Peyer's patch (tissue), 4 donors: ENCODE measurements at regions not wholly inside any gene's neighbourhood (a gene's known extent, or its start where the extent isn't known, plus 50 kb on each side); places are given as distances from the start of the nearest gene placed in this dataset.

Experiments
- DNase-seq, 3 donors: peaks; one replicate each; pipeline ENCODE4 v3.0.0-alpha.2; 2017 to 2019
- H3K27ac ChIP-seq, 4 donors: fragments of 200-600 bp; sonication (generic); one replicate each; pipeline ENCODE4 v1.5.1; 2016 to 2019
- H3K27me3 ChIP-seq, 2 donors: fragments of 200-600 bp; sonication (generic); one replicate each; pipeline ENCODE4 v1.5.1; 2019
- H3K36me3 ChIP-seq, 3 donors: fragments of 200-600 bp; sonication (generic); one replicate each; pipeline ENCODE4 v1.5.1; 2016 to 2019
- H3K4me1 ChIP-seq, 4 donors: fragments of 200-600 bp; sonication (generic); one replicate each; pipeline ENCODE4 v1.5.1; 2016 to 2019
- H3K4me3 ChIP-seq, 4 donors: fragments of 200-600 bp; sonication (generic); 1 replicate in 3 of 4; 2 replicates in 1 of 4; pipeline ENCODE4 v1.5.1; 2016 to 2019; ENCODE audit warnings: mild to moderate bottlenecking in 1 of 4
- H3K9me3 ChIP-seq, 4 donors: fragments of 200-600 bp; sonication (generic); one replicate each; pipeline ENCODE4 v1.5.1; 2016 to 2019; ENCODE audit warnings: mild to moderate bottlenecking in 1 of 4
- POLR2A ChIP-seq, 2 donors: fragments of 450-650 bp; IDR thresholded peaks; one replicate each; pipeline ENCODE4 v1.5.1; 2017; ENCODE audit warnings: antibody characterized with exemption in 2 of 2, mild to moderate bottlenecking in 2 of 2, moderate library complexity in 2 of 2
- TF ChIP-seq, protein P1 (sequence below), 6 experiments: fragments of 450-650 bp in 4 of 6; fragments of 200-600 bp in 2 of 6; sonication (generic) in 1 of 6; IDR thresholded peaks; one replicate each; pipeline ENCODE4 v1.5.1; 2017 to 2019; ENCODE audit warnings: antibody characterized with exemption in 6 of 6, mild to moderate bottlenecking in 3 of 6, moderate library complexity in 1 of 6

DNA sequence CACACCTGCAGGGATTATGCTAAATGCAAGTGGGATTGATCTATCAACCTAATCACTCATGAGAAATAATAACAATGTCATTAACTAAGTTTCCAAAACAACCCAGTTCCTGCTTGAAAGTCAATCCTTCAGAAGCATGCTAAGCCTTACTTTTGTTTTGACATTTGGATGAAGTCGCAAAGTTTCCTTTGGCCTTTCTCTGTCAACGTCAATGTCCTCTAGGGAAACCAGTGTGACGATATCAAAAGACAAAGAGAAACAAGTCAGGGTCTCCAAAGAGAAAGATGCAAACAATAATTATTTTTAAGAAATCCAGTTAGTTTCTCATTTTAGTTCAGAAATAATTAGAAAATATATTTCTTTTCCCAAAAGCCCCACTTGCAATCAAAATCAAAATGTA is 86.7 kb upstream of the SRD5A3 start:
- Histone ChIP-seq H3K4me3 (no peak overlapping the region), H3K9me3 (no peaks in the 10 kb centered on the region)
- TF ChIP-seq POLR2A (IDR thresholded peaks at IDR 0.05): no peak
- TF ChIP-seq, protein P1, sequence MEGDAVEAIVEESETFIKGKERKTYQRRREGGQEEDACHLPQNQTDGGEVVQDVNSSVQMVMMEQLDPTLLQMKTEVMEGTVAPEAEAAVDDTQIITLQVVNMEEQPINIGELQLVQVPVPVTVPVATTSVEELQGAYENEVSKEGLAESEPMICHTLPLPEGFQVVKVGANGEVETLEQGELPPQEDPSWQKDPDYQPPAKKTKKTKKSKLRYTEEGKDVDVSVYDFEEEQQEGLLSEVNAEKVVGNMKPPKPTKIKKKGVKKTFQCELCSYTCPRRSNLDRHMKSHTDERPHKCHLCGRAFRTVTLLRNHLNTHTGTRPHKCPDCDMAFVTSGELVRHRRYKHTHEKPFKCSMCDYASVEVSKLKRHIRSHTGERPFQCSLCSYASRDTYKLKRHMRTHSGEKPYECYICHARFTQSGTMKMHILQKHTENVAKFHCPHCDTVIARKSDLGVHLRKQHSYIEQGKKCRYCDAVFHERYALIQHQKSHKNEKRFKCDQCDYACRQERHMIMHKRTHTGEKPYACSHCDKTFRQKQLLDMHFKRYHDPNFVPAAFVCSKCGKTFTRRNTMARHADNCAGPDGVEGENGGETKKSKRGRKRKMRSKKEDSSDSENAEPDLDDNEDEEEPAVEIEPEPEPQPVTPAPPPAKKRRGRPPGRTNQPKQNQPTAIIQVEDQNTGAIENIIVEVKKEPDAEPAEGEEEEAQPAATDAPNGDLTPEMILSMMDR (IDR thresholded peaks at IDR 0.05): no peak

DNA sequence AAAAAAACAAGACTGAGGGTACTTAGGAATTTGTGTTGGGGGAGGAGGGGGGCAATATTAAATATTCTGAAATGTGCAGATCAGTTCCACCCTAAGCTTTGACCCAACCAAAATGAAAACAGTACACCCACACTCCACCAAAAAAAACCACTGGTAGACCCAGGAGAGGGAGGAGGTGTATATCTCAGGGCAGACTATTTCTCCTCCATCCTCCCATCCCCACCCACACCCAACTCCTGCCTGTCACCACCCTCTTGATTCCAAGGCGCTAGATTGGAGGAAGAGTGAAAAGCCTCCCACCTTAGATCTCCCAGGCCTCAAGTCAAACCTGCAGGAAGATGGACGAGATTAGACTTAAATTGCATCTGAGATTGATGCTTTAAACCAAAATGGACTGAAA is 76.6 kb upstream of the SRD5A3 start:
- H3K9me3 ChIP-seq: no peaks in the 10 kb centered on the region
- no peak overlapping the region for H3K27ac ChIP-seq

More for the DNA sequence above, 86.7 kb upstream of the SRD5A3 start:
- DNase-seq: no peak
- Histone ChIP-seq H3K4me1 (no peaks in the 10 kb centered on the region), H3K36me3 (no peaks in the 10 kb centered on the region), H3K27me3 (no peaks in the 10 kb centered on the region), H3K27ac (no peak overlapping the region)

DNA sequence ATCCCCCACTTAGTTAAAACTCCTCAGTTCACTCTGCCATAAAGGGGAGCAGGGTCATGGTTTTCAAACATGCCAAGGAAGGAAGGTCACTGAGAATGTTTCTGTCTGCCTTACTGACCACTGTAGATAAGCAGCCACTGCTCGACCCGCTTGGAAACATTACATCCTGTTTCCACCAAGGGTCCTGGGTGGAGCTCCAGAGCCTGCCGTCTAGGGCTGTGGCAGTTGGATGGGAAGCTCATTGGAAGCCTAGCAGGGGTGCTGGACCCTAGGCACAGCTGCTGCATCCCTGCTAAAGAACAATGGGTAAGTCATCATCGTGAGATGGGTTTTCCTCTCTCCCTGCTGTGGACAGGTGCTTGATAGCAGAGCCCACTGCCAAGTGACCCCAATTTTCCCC is 76.0 kb upstream of the SRD5A3 start:
- no peak for TF ChIP-seq POLR2A (IDR thresholded peaks at IDR 0.05)
- TF ChIP-seq, protein P1 (IDR thresholded peaks at IDR 0.05): no peak
- Histone ChIP-seq H3K36me3 (no peaks in the 10 kb centered on the region), H3K27ac (no peak overlapping the region), H3K4me1 (no peaks in the 10 kb centered on the region), H3K9me3 (no peaks in the 10 kb centered on the region), H3K27me3 (no peaks in the 10 kb centered on the region), H3K4me3 (no peak overlapping the region)
- DNase-seq: no peak

More for the DNA sequence above, 76.6 kb upstream of the SRD5A3 start:
- H3K36me3 ChIP-seq: no peaks in the 10 kb centered on the region
- H3K4me1 ChIP-seq: no peaks in the 10 kb centered on the region
- DNase-seq: no peak
- TF ChIP-seq, protein P1 (IDR thresholded peaks at IDR 0.05): no peak
- no peak for TF ChIP-seq POLR2A (IDR thresholded peaks at IDR 0.05)
- H3K27me3 ChIP-seq: no peaks in the 10 kb centered on the region
- H3K4me3 ChIP-seq: no peak overlapping the region

DNA sequence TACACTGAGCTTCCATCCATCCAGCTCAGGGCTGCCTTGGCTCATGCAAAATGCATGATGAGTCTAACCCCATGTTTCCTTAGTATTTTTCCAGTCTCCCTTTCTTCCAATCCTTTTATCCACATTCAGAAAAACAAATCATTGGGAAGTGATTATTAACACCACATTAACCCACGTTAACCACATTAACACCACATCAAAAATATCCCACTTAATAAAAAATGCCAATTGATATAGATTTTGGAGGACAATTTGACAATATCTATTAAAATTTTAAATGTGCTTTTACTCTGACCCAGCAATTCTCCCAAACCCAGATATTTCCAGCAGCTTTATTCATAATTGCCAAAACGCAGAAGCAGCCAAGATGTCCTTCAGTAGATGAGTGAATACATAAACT is 75.6 kb upstream of the SRD5A3 start:
- Histone ChIP-seq H3K4me1 (no peaks in the 10 kb centered on the region), H3K4me3 (no peak overlapping the region), H3K36me3 (no peaks in the 10 kb centered on the region), H3K27me3 (no peaks in the 10 kb centered on the region), H3K9me3 (no peaks in the 10 kb centered on the region), H3K27ac (no peak overlapping the region)
- no peak for DNase-seq
- no peak for TF ChIP-seq POLR2A (IDR thresholded peaks at IDR 0.05)
- TF ChIP-seq, protein P1 (IDR thresholded peaks at IDR 0.05): no peak

DNA sequence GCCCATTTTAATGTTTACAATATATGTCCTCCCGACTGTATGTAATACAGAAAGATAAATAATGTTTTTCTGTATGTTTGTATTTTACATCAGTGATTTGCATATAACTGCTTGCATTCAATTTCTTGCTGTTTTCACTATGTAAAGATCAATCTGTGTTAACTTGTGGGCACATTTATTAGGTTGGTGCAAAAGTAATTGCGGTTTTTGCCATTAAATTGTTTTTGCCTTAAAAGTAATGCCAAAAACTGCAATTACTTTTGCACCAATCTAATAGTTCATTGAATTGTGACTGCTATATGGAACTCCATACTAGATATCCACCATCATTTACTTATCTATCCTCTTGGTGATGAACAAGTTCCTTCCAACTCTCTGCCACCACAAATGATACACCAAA is 73.9 kb upstream of the SRD5A3 start:
- H3K9me3 ChIP-seq: no peaks in the 10 kb centered on the region
- H3K4me1 ChIP-seq: no peaks in the 10 kb centered on the region
- no peak for TF ChIP-seq POLR2A (IDR thresholded peaks at IDR 0.05)
- TF ChIP-seq, protein P1 (IDR thresholded peaks at IDR 0.05): no peak
- no peak overlapping the region for H3K27ac ChIP-seq
- H3K27me3 ChIP-seq: no peaks in the 10 kb centered on the region
- no peaks in the 10 kb centered on the region for H3K36me3 ChIP-seq
- DNase-seq: no peak
- H3K4me3 ChIP-seq: no peak overlapping the region

DNA sequence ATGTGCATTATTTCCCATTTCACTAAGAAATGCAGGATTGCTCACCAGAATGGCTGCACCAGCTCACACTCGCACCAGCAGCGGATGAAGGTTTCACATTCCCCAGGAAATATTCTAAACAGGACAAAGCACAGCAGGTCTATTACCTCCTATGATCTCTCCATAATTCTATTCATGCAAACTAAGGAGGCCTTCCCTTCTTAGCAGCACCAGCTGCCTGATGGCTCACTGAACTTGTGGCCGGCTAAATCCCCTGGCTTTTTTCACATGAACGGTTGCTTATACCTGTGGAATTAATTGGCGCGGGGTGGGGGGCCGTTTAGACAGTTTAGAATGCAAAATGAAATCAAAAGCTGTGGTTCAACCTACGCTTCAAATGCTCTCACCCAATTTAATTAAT is 73.5 kb upstream of the SRD5A3 start:
- no peaks in the 10 kb centered on the region for H3K27me3 ChIP-seq
- DNase-seq: no peak
- H3K9me3 ChIP-seq: no peaks in the 10 kb centered on the region
- H3K27ac ChIP-seq: no peak overlapping the region
- no peak overlapping the region for H3K4me3 ChIP-seq
- no peaks in the 10 kb centered on the region for H3K36me3 ChIP-seq
- H3K4me1 ChIP-seq: no peaks in the 10 kb centered on the region
- no peak for TF ChIP-seq POLR2A (IDR thresholded peaks at IDR 0.05)
- TF ChIP-seq, protein P1 (IDR thresholded peaks at IDR 0.05): no peak
